ENCODE measurements at regions not wholly inside any gene's neighbourhood (a gene's known extent, or its start where the extent isn't known, plus 50 kb on each side); places are given as distances from the start of the nearest gene placed in this dataset.

- no peaks in the 10 kb centered on the region for H3K9me3 ChIP-seq (ENCODE audit: low read length)
- H3K79me2 ChIP-seq (ENCODE audit: insufficient read depth, low read length) = no peaks in the 10 kb centered on the region
- no peaks in the 10 kb centered on the region for H3F3A ChIP-seq (ENCODE audit: insufficient read depth, low read length)
- no peak overlapping the region for H2AFZ ChIP-seq (ENCODE audit: low read length)
- no peaks in the 10 kb centered on the region for H3K9me2 ChIP-seq (ENCODE audit: low read depth, low read length)
- H3K27ac ChIP-seq (ENCODE audit: low read depth, low read length, poor library complexity, severe bottlenecking) = no peak overlapping the region
- H4K20me1 ChIP-seq (ENCODE audit: insufficient read depth, low read length) = no peaks in the 10 kb centered on the region
- H3K4me2 ChIP-seq (ENCODE audit: low read length) = no peak overlapping the region
- H3K27me3 ChIP-seq (ENCODE audit: insufficient read depth, low read length) = no peaks in the 10 kb centered on the region; the same call in 1 of the 2 replicates
- H3K9ac ChIP-seq (ENCODE audit: low read length) = no peak overlapping the region
- no peak overlapping the region for H3K4me3 ChIP-seq (ENCODE audit: low read depth, low read length, poor library complexity, severe bottlenecking)
- H3K36me3 ChIP-seq (ENCODE audit: insufficient read depth, low read length) = no peaks in the 10 kb centered on the region
- TF ChIP-seq EZH2 (IDR thresholded peaks at IDR 0.05; ENCODE audit: borderline replicate concordance, low read length) = no peak
- no peak for TF ChIP-seq CTCF (IDR thresholded peaks at IDR 0.05; ENCODE audit: low read length)
- no peaks in the 10 kb centered on the region for H3K4me1 ChIP-seq (ENCODE audit: insufficient read depth, low read length, severe bottlenecking)
Measured at GRCh38 chr9:86796666-86797065, 150.6 kb downstream of the GAS1 start.

GRCh38 chr9:86795823-86796553 is 151.3 kb downstream of the GAS1 start:
- Histone ChIP-seq H4K20me1 (ENCODE audit: insufficient read depth, low read length) (no peaks in the 10 kb centered on the region), H3K4me2 (ENCODE audit: low read length) (no peak overlapping the region), H3K4me3 (ENCODE audit: low read depth, low read length, poor library complexity, severe bottlenecking) (no peak overlapping the region), H3K27ac (ENCODE audit: low read depth, low read length, poor library complexity, severe bottlenecking) (no peak overlapping the region), H3K9me2 (ENCODE audit: low read depth, low read length) (no peaks in the 10 kb centered on the region), H3K36me3 (ENCODE audit: insufficient read depth, low read length) (no peaks in the 10 kb centered on the region), H3K9ac (ENCODE audit: low read length) (no peak overlapping the region), H3K27me3 (ENCODE audit: insufficient read depth, low read length) (no peaks in the 10 kb centered on the region; the same call in 1 of the 2 replicates), H3K9me3 (ENCODE audit: low read length) (no peaks in the 10 kb centered on the region), H3K79me2 (ENCODE audit: insufficient read depth, low read length) (no peaks in the 10 kb centered on the region), H3F3A (ENCODE audit: insufficient read depth, low read length) (no peaks in the 10 kb centered on the region), H2AFZ (ENCODE audit: low read length) (no peak overlapping the region), H3K4me1 (ENCODE audit: insufficient read depth, low read length, severe bottlenecking) (no peaks in the 10 kb centered on the region)
- no peak for TF ChIP-seq CTCF (IDR thresholded peaks at IDR 0.05; ENCODE audit: low read length)

- no peaks in the 10 kb centered on the region for H3K9me3 ChIP-seq (ENCODE audit: low read length)
- no peaks in the 10 kb centered on the region for H3K9me2 ChIP-seq (ENCODE audit: low read depth, low read length)
- H2AFZ ChIP-seq (ENCODE audit: low read length) = no peak overlapping the region
- no peaks in the 10 kb centered on the region for H3K79me2 ChIP-seq (ENCODE audit: insufficient read depth, low read length)
- H3F3A ChIP-seq (ENCODE audit: insufficient read depth, low read length) = no peaks in the 10 kb centered on the region
- H3K4me1 ChIP-seq (ENCODE audit: insufficient read depth, low read length, severe bottlenecking) = no peaks in the 10 kb centered on the region
- H3K36me3 ChIP-seq (ENCODE audit: insufficient read depth, low read length) = no peaks in the 10 kb centered on the region
- H4K20me1 ChIP-seq (ENCODE audit: insufficient read depth, low read length) = no peaks in the 10 kb centered on the region
- no peaks in the 10 kb centered on the region; the same call in 1 of the 2 replicates for H3K27me3 ChIP-seq (ENCODE audit: insufficient read depth, low read length)
- H3K4me3 ChIP-seq (ENCODE audit: low read depth, low read length, poor library complexity, severe bottlenecking) = no peak overlapping the region
- no peak overlapping the region for H3K9ac ChIP-seq (ENCODE audit: low read length)
- no peak overlapping the region for H3K4me2 ChIP-seq (ENCODE audit: low read length)
- H3K27ac ChIP-seq (ENCODE audit: low read depth, low read length, poor library complexity, severe bottlenecking) = no peak overlapping the region
- TF ChIP-seq CTCF (IDR thresholded peaks at IDR 0.05; ENCODE audit: low read length) (no peak), EZH2 (IDR thresholded peaks at IDR 0.05; ENCODE audit: borderline replicate concordance, low read length) (no peak)
Measured at GRCh38 chr9:86795047-86795442, 152.3 kb downstream of the GAS1 start.

Data from OCI-LY1 (cell line).